GM19324 (cell line): ENCODE measurements at regions not wholly inside any gene's neighbourhood (a gene's known extent, or its start where the extent isn't known, plus 50 kb on each side); places are given as distances from the start of the nearest gene placed in this dataset.

Source experiments
- ATAC-seq: cut with Tn5 transposase; IDR thresholded peaks from one replicate; pipeline ENCODE4 v1.9.1; 2021; ENCODE audit warnings: mild to moderate bottlenecking, moderate library complexity; ENCODE audit not compliant: unreplicated experiment, low FRiP score

DNA sequence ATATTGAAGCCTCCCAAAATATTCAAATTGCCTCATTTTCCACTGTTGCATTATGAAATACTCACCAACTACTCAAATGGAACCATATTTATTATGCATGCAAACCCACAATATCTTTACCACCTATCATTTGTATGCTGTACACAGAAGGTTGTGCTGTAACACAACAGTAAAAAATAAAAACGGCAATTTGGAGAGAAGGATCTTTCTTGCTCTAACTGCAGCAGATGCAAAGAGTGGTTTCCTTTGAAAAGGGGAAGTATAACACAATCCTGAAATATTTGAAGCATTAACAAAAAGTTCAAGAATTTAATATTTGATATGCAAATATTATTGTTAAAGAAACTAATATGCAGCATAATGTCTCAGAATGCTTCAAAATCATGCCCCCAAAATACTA, 244.5 kb upstream of the SUCLG2 start:
- no peak for ATAC-seq

DNA sequence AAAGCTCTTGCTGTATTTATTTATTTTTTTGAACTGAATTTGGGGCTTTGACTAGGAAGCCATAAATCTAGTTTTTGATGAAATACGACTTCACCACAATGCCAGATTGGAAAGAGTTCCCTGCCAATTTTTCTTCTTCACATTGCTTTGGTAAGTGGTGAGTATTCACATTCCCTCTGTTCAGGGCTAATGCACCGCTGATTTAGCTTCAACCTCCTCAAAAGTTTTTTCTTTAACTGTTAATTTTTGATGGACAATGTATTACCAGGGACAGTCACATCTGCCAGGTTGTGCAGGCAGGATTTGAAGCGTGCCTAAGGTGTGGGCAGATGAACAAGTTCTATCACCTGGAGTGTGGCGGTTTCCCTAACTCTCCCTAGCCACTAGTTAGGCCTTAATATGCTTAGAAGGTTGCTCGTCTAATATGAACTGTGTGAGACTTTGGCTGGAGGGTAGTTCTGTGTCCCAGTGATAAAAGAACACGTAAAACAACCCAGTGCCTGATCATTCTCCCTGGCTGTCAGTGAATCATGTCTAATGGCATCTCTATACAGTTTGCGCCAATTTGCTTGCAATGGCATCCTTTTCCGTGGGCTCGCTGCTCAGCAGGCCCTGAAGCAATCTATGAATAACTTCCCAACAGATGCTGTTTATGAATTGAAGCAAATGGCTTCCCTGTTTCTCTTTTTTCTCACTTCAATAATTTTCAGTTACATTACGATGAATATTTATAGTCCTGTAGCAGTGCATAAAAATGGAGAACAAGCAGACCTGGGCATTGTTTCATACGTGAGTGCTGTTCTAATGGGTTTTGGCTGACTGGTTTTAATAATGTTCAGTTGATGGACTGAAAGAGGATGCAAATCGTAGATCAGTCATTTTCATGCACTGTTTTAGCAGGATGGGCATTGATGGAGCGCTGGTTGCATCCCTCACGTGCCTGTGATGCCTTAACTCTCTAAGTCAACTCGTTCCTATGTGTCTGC, 243.2 kb upstream of the SUCLG2 start:
- no peak for ATAC-seq

DNA sequence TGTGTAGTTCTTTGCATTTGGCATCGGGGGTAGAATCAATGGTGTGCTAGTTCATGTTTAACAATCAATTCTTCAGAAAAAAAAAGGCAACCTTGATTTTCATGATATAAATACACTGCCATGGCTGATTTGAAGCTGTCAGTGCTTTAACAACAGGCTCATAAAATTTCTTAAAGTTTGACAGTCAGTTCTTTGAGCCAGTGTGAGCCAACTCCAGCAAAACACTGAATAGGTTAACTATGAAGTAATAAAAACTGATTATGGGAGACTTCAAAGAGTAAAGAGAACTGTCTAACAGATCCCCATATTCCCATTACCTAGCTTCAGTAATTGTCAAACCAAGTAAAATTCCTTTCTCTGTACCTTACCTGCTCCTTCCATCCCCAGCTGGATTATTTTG, 241.7 kb upstream of the SUCLG2 start:
- no peak for ATAC-seq

DNA sequence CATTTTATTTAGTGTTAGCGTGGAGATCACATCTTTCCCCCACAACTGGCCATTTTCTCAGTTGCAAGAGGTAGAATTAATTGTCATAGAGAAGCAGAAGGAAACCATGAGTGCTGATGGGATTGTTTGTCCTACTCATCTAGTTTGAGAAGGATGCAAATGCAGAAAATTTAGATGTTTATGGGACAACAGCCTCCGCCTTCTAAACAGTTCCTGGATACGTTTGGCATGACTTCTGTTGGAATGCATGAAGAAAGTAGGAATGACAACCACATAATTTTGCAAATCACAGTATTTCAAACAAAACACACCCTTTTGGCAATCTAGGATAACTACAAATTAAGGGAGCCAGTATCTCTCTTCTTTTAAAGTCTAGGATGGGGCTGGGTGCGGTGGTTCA, 240.1 kb upstream of the SUCLG2 start:
- ATAC-seq = no peak

DNA sequence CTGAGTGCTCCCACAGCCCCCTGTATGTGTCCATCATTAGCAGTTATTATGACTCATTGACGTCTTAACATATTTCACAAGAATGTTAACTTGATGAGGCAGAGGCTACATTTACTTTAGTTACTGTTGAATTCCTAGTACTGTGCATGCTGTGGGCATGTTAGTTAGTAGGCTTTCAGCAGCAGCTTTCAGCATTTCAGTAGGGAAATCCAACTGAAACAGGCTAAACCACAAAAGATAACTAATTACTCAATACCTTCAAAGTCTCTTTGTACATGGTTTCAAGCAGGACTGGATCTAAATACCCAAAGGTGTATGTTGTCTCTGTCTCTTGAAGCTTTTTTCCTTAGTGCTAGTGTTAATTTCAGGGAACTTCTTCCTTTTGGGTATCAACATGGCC, 229.9 kb upstream of the SUCLG2 start:
- no peak for ATAC-seq

DNA sequence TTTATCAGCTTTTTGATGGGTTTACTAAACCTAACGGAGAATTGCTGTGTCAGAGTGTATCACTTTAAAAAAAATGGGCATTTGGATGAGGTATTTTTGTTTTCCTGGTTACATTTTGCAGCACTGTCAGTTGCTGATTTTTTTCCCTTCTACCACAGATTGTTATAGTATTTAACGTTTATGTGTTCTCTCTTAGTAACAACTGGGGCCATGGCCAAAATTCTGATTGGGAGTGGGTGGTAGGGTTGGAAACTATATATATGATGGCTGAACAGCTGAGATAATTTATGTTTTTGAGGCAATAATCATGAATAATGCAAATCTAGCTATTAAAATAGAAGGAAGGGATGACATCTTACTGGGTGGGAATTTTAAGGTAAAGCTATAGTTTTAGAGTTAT, 229.4 kb upstream of the SUCLG2 start:
- no peak for ATAC-seq

DNA sequence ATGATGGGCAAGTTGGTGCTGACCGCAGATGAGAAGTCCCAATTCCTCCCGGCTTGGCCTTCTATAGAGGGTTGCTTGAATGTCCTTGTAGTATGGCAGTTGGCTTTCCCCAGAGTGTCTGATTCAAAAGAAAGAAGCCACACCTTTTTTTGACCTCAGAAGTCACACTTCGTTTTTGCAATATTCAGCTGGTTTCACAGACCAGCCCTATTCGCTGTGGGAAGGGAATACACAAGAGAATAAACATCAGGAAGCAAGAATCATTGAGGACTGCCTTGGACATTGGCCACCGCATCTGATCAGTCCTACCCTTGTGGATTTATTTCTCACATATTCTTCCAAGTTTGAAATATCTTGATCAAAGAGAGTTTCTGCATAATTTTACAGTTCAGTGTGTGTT, 228.6 kb upstream of the SUCLG2 start:
- ATAC-seq = no peak

DNA sequence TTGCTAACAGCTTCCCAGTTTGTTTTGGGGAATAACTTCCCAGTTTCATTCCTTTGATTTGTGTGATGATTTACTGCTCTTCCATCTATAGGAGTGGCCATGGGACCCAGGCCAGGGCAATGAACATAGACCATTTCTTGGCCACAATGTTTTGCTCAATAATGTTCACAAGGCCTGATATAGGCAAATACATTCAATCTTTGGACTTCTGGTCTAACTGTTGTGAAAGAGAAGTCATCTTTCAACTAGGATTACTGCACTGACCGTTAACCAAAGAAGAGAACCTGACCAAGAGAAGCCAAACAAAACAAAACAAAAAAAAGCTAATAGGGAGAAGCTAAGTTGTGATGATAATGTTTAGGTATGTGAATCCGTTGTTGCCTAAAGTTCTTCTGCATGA, 221.8 kb upstream of the SUCLG2 start:
- ATAC-seq = no peak

DNA sequence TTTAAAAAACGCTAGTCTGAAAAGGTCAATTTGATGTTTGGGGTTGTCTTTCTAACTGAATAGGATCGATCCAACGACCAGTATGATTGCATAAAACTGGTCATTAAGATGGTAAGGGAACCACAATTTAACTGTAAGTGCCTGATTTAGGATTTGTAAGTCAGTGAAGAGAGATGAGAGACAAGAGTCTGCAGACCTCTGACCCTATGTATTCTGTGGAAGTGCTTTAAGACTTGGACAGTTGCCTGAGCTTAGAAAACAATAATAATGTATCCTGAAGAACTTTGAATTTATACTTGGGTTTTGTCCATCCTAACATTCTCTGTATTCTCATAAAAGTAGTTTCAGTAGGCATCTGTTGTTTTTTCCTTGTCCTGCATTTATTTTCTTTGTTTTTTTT, 221.4 kb upstream of the SUCLG2 start:
- no peak for ATAC-seq

DNA sequence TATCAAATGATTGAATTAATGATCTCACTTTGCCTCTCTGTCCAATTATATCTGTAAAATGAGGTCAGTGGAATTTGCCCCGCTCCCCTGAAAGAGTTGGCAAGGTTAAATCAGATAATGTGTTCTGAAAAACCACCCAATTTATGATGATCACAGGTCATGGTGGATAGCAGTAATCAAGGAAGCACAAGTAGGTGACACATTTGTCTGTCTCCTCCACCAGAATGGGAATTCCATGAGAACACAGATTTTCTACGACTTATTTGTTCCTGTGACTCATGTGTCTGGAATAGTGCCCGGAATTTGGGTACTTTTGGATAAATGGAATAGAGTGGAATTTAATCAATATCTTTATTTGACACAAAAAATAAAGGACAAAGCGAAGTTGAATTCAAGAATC, 220.9 kb upstream of the SUCLG2 start:
- no peak for ATAC-seq

DNA sequence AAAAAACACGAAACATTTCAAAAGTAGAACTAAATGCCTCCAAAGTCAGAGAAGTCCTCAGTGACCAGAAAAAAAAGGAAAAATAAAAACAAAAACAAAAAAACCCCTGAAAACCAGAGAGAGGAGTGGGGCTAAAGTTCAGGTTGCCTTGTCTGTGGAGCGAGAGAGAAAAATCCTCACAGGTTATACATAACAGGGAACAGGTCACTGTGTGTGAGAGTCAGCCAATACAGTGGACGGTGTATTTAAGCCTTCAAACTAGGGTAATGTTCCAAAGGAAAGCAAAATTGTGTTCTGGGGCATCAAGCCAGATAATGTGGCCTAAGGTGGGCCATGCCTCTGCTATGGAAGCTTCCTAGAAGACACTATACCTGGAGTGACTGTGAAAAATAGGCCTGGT, 216.1 kb upstream of the SUCLG2 start:
- ATAC-seq = no peak

DNA sequence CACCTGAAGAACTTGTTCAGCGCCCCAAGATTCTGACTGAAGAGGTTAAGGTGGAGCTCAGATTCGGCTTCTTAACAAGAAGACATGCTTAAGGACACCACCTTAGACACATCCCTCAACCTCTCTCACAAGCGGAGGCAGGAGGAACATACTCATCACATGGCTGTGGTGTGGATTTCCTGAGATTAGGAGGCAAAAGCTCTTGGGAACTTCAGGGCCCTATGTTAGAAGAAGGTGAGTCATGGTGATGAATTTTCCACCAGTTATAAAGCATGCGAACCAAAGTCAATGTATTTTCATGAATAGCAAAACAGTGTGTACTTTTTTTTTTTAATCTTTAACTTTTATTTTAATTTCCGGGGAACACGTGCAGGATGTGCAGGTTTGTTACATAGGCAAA, 212.2 kb upstream of the SUCLG2 start:
- ATAC-seq = no peak

DNA sequence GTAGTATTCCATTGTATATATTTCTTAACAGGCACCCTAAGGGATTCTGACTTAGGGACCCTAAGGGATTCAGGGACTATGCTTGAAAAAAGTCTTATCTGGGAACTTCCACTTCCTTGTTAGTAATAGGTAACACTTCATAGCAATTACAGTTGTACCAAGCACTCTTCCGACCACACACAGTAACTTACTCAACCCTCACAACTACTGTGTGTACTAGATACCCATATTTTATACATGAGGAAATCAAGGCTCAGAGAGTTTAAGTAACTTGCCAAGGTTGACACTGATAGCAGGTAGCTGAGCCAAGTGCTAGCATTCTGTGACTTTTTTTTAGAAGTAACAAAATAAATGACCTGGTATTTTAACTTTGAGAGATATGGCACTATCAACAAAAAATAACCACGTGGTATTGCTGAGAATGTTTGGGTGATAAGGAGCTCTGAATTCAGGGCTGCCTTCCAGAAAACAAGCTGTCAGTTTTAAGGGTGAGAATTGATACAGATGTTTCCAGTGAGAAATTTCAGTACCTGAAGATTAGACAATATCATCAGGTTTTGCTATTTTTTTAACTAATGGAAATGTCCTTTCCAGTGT, 210.3 kb upstream of the SUCLG2 start:
- ATAC-seq = no peak

DNA sequence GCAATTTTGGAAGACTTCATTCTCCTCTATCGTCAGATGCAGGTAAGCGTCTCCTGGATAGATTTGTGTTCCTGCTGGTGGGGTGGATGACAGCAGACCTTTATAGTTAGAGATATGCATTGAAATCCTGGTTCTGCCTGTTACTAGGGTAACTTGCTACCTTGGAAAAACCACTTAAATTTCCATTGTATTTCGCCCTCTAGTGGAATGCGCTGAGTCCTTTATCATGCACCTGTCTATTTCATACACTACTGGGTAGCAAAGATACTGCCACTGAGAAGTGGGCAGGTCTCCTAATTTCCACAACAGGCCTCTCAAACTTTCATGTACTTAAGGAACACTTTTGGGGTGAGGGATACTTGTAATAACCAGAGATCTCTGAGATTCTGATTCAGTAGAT, 209.5 kb upstream of the SUCLG2 start:
- no peak for ATAC-seq

DNA sequence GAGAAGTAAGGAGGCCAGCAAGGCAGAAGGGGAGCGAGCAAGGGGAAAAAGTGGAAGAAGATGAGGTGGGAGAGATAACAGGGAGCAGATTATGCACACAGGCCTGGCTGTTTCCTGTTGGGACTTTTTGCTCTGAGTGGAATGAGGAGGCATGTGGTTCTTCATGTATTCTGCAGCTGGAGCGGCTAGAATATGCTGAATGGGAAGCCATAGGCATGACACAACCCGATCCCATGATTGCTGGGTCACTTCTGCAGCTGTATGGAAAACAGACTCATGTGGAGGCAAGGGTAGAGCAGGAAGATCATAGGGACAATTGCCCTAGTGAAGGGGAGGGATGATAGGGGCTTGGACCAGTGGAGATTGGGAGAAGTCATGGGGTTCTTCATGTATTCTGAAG, 206.0 kb upstream of the SUCLG2 start:
- ATAC-seq = no peak

DNA sequence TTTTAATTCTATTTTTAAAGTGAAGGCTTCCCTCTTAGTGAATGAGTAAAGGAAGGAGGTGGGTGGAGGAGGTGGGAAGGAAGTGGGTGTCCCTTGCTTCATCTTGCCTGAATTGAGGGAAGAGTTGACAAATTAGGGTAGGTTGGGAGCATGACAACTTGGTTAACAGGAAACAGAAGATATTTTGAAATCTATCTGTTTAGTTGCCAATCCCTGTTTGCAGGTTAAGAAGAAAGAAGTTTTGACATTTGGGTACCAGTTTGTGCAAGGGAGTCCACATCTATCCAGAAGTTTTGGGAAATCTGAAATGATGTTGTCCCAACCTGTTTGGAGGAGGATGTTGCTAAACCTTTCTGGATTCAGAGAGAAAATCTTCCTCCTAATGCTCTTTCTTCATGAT, 204.1 kb upstream of the SUCLG2 start:
- no peak for ATAC-seq

DNA sequence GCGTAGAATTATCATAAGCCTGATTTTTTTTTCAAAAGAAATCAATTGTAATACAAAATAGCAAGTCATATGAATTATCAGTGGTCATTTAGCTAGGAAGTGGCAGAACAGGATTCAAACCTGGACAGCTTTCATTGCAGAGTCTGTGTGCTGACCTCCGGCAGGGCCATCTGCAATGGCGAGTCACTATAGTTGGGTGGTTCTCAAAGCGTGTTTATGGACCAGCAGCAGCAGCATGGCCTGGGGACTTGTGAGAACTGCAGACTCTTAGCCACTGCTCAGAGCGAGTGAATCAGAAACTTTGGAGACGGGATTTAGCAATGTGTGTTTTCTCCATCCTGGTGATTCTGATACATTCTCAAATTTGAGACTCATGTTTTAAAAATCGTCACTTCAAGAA, 202.3 kb upstream of the SUCLG2 start:
- no peak for ATAC-seq

DNA sequence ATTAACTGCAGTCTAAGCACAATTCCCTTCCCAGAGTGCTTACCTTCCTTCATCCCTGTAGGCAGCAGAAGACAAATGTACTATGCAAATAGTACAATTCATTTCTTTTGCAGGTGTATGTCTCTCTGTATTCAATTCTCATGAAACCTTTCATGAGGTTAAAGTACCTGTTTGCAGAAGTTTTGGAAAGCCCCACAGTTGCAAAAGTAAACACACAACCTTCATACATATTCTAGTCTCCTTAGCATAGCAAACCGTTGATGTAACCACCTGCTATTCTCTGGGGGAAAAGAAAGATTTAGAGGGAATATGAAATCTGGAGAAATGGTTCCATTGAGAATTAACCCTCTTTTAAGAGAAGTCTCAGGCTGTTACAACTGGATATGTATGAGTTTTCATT, 200.3 kb upstream of the SUCLG2 start:
- ATAC-seq = no peak

DNA sequence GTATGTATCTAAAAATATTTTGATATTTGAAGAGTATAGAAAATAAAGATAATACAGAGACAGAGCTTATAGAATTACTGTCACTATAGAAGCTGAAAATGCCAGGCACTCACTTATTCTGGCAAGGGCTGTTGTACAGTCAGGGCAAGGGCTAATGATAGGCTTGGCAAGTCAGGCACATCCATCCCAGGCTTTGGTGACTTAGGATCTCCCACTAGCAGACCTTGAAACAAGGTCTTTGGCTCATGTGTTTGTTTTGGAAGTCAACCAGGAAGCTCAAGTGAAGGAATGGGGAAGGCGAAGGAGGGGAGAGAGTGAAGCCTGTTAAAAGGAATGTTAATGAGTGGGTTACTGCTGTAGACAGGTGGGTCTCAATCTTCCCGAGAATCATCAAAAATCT, 199.1 kb upstream of the SUCLG2 start:
- no peak for ATAC-seq

DNA sequence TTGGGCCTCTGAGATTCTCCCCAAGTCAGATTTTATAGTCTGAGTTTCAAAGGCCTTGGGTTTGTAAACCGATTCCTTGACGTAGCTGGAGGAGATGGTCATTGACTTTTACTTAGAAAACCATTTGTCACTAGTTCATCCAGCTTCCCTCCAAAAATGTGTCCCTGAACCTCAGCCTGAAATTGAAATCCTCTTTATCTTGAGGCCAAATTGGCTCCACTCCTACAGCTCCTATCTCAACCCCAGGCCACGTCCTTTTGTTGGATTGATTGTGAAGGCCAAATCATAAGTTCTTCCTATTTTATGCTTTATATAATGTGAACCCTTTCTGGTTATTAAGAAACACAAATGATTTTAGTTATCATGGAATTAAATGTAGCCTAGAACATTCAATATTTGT, 193.9 kb upstream of the SUCLG2 start:
- no peak for ATAC-seq

DNA sequence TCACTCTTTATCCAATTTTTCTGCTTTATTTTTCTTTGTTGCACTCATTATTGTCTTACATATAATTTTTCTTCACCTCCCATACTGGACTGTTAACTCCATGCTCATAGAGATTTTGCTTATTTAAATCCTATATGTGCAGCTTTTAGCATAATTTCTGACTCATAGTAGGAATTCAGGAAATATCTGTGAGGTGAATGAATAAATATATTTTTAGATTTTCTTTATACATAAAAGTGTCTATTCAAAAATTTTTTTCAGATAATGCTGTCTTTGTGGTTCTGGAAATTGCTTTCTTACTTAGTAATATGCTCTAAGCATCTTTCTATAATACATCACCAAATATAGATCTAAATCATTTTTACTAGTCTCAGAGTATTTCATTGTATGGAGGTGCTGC, 191.8 kb upstream of the SUCLG2 start:
- ATAC-seq = no peak

DNA sequence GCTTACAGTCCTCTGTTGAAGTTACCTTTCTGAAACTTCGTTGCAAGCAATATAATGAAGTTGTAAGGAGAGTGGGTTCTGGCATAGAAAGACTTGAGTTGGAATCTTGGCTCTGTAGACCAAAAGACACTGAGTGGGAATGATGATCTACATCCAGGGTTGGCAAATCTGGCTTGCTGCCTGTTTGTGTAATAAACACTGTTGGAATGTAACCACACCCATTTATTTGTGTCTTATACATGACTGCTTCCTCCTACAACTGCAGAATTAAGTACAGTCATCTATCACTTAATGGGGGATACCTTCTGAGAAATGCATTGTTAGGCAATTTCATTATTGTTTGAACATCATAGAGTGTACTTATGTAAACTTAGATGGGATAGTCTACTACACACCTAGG, 178.4 kb upstream of the SUCLG2 start:
- ATAC-seq = no peak
